GM20000 (cell line): ENCODE measurements at regions not wholly inside any gene's neighbourhood (a gene's known extent, or its start where the extent isn't known, plus 50 kb on each side); places are given as distances from the start of the nearest gene placed in this dataset.

ENCODE experiments used
- DNase-seq: peaks from one replicate; pipeline ENCODE4 v3.0.0; 2012; ENCODE audit warnings: low spot score
- TF ChIP-seq, protein P1 (sequence below): IDR thresholded peaks from 2 replicates; pipeline ENCODE4 v1.5.1; 2012; ENCODE audit warnings: mild to moderate bottlenecking, control low read depth; ENCODE audit errors: extremely low read depth, missing control alignments

DNA sequence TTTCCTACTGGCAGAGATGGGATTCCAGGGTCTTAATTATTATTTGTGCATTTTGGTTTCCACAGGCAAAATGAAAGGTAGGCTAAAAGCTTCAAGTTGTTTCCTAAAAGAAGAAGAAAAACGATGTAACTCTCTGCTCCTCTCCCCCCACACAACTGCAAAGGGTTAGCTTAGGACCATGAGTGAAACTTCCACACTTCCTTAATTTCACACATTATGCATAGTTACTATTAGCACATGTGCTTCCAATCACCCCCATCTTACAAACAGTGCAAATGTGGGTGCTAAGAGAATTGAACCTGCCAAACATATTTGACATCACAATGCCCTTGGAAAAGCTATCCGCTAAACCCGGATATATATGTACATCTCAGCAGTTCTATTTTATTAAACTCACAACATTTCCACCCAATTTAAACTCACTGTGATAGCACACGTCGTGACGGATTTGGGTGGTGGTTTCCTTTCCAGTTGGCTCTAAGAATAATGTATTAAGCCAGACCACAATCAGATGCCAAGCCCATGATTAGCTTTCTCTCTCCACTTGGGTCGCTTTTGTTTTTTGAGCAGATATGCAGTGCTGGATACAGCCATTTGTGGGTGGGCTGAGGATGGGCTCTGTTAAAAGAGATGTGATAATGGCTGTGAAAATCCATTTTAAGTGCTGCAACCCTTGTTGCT lies 245.0 kb upstream of the POU2AF2 start:
- DNase-seq, result no peak
- TF ChIP-seq, protein P1, sequence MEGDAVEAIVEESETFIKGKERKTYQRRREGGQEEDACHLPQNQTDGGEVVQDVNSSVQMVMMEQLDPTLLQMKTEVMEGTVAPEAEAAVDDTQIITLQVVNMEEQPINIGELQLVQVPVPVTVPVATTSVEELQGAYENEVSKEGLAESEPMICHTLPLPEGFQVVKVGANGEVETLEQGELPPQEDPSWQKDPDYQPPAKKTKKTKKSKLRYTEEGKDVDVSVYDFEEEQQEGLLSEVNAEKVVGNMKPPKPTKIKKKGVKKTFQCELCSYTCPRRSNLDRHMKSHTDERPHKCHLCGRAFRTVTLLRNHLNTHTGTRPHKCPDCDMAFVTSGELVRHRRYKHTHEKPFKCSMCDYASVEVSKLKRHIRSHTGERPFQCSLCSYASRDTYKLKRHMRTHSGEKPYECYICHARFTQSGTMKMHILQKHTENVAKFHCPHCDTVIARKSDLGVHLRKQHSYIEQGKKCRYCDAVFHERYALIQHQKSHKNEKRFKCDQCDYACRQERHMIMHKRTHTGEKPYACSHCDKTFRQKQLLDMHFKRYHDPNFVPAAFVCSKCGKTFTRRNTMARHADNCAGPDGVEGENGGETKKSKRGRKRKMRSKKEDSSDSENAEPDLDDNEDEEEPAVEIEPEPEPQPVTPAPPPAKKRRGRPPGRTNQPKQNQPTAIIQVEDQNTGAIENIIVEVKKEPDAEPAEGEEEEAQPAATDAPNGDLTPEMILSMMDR, result no peak

DNA sequence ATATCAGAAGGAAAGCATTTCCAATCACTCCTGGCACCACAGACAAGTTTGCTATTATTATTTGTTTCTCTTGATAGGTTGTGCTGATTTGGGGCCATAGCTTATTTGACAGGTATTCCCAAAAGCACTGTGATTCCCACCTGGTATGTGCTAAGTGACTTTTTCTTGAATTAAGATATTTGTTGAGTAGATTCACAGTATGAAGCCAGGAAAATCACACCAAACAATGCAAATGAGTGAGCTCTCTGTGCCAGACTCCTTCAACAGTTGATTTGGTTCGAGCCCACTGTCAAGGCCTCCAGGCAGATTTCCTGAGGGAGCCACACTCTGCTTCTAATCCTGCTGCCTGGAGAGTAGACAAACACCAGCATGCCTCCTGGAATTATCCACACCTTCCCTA lies 253.0 kb upstream of the POU2AF2 start:
- DNase-seq, result no peak
- TF ChIP-seq, protein P1, result no peak

DNA sequence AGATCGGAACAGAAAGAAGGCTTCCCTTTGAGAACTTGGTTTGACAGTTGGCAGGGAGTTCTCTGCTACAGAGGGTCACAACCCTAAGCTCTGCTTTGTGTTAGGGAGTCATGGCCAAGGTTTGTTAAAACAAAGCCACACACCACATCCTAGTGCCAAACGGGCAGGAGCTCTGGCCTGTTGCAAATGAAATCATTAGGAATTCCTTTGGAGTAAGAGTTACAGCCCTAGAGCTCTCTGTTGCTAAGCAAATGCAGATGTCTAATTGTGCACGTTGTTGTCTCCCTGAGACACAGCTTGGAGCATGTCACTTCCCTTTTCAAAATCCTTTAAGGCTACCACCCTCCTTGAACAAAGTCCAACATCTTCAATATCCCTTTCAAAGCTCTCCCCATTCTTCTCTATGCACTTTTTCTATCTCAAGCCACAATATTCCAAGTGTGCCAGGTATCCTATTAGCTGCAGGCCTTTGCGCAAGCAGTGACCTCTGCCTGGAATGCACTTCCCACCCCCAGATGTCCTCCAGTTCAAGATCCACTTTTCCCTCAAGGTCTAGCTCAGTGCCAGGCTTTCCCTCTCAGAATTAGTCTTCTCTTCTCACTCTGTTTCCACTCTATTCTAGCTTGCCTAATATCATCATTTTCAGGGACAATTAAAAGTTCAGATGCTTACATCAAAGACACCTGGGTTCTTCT lies 253.7 kb upstream of the POU2AF2 start:
- TF ChIP-seq, protein P1, result no peak

DNA sequence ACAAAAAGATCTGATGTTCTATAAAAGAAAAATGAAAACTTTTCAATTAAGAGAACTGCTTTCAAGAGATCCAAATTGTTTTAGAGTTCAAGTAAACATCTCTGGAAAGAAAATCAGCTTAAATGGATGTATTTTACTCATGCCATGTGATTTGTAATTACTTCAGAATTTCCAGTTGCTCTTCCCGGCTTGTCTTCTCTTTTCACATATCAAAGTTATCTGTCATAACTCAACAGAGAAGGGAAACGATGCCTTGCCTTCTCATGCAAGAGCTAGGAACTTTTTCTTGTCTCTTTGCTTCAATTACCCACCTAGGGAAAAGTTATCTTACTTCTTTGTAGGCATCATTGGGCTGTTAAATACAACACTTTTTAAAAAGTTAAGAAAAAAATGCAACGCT lies 255.2 kb upstream of the POU2AF2 start:
- TF ChIP-seq, protein P1, result no peak

More for the DNA sequence above, 253.7 kb upstream of the POU2AF2 start:
- DNase-seq, result no peak

DNA sequence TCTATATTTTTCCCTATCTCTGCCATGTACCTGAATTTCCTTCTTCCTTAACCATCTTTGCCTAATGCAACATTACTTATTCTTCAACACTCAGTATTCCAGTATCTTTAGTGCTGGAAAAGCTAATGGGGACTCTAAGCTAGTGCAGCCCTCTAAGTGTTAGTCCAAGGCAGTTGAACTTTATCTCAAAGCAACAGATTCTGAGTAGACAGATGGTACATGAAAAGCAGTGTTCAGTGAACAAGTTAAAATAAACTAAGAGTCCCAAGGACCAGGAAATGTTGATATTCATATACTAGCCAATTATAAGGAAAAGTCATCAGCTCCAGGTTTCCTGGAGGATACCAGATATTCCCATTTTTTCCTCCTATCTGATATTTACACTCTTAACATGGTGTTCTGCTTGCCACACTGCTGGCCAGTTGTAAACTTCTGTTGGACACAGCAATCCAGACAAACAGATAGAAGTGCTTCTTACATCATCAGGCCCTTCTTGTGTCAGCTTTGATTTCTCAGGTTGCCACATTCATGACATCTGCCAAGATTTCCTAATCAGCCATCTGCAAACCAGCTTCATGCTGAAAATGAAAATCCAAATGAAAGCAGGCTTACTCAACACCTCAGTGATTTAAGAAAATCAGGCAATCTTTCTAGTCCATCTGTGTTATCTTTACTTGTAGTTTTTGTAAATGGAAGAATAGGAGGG lies 255.9 kb upstream of the POU2AF2 start:
- DNase-seq, result no peak
- TF ChIP-seq, protein P1, result no peak

More for the DNA sequence above, 255.2 kb upstream of the POU2AF2 start:
- no peak for DNase-seq

DNA sequence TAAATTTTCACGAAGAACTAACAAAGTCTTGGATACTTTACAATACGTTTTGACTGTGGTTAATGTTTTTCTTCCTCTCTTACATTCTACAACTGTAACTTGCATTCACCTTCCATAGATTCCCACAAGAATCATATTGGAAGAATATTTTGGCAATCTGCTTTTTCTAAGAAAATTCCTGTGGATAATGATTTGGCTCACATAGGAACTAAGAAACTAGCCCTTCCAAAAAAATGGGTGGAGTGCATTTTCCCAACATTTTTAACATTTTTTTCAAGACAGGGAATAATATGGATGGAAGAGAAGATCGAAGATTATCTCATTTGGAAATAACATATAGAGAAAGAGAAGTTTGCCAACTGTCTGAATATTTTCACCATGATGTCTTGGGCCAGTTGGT lies 256.9 kb upstream of the POU2AF2 start:
- DNase-seq, result no peak
- TF ChIP-seq, protein P1, result no peak

DNA sequence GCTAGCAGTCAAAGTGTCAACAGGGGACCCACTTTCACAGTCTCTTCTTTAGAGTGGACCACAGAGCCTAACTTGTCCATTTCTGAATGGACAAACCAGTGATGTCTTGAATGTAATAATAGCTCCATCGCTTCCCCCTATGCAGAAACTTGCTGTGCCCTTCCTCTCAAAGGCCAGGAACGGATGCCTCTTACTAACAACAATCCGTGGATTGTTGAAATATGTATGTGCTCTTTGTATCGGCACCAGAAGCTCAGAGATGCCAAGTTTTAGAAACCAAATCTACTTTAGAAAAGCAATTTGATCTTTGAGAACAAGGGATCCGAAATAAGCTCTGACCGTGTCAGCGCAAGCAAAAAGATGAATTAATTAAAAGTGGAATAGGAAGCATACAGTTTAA lies 259.5 kb upstream of the POU2AF2 start:
- TF ChIP-seq, protein P1, result no peak

More for the DNA sequence above, 259.5 kb upstream of the POU2AF2 start:
- no peak for DNase-seq
